DMS153 (cell line): ENCODE measurements at regions not wholly inside any gene's neighbourhood (a gene's known extent, or its start where the extent isn't known, plus 50 kb on each side); places are given as distances from the start of the nearest gene placed in this dataset.

ENCODE experiments used
- DNase-seq: peaks from one replicate; lab custom pipeline; 2025; lab: John Stamatoyannopoulos, UW

GRCh38 chr11:109799604-109800003, 293.6 kb upstream of the ZC3H12C start:
- DNase-seq: no peak

- no peak for DNase-seq
Observed at GRCh38 chr11:109804911-109805310, 288.3 kb upstream of the ZC3H12C start.

- no peak for DNase-seq
Observed at GRCh38 chr11:109806205-109806604, 287.0 kb upstream of the ZC3H12C start.

GRCh38 chr11:109808569-109808968, 284.6 kb upstream of the ZC3H12C start:
- DNase-seq: no peak

- DNase-seq: no peak
Observed at GRCh38 chr11:109814824-109815223, 278.4 kb upstream of the ZC3H12C start.

GRCh38 chr11:109815500-109816150, 277.6 kb upstream of the ZC3H12C start:
- DNase-seq: no peak

- no peak for DNase-seq
Observed at GRCh38 chr11:109818290-109818689, 274.9 kb upstream of the ZC3H12C start.

GRCh38 chr11:109819410-109819809, 273.8 kb upstream of the ZC3H12C start:
- no peak for DNase-seq

- DNase-seq: no peak
Observed at GRCh38 chr11:109821511-109821910, 271.7 kb upstream of the ZC3H12C start.

- DNase-seq: no peak
Observed at GRCh38 chr11:109822436-109823102, 270.6 kb upstream of the ZC3H12C start.

- no peak for DNase-seq
Observed at GRCh38 chr11:109828387-109828786, 264.8 kb upstream of the ZC3H12C start.

GRCh38 chr11:109838026-109838425, 255.2 kb upstream of the ZC3H12C start:
- DNase-seq: no peak

GRCh38 chr11:109845437-109845836, 247.8 kb upstream of the ZC3H12C start:
- DNase-seq: no peak

- DNase-seq: no peak
Observed at GRCh38 chr11:109847621-109848020, 245.6 kb upstream of the ZC3H12C start.

- DNase-seq: no peak
Observed at GRCh38 chr11:109849051-109849450, 244.1 kb upstream of the ZC3H12C start.

GRCh38 chr11:109849946-109850345, 243.2 kb upstream of the ZC3H12C start:
- no peak for DNase-seq

GRCh38 chr11:109851780-109852390, 241.3 kb upstream of the ZC3H12C start:
- DNase-seq: no peak

- DNase-seq: peak; percentile 31
Observed at GRCh38 chr11:109853156-109853776, 239.9 kb upstream of the ZC3H12C start.

GRCh38 chr11:109854731-109855130, 238.5 kb upstream of the ZC3H12C start:
- no peak for DNase-seq

- DNase-seq: no peak
Observed at GRCh38 chr11:109856928-109857327, 236.3 kb upstream of the ZC3H12C start.

- no peak for DNase-seq
Observed at GRCh38 chr11:109857637-109858036, 235.6 kb upstream of the ZC3H12C start.

GRCh38 chr11:109858152-109858551, 235.0 kb upstream of the ZC3H12C start:
- no peak for DNase-seq
